K562 (cell line): ENCODE measurements at regions not wholly inside any gene's neighbourhood (a gene's known extent, or its start where the extent isn't known, plus 50 kb on each side); places are given as distances from the start of the nearest gene placed in this dataset.

Source experiments
- ATAC-seq: fragments of 200-7000 bp; cut with Tn5 transposase; 3 replicates; pipeline ENCODE4 v1.9.1; 2020; ENCODE audit warnings: moderate library complexity
- BruUV-seq: library from RNA; stranded (reverse); fragments of 400-500 nt; replicated peaks from 2 replicates; lab custom pipeline; 2021; lab: Mats Ljungman, UMichigan
- CTCF ChIA-PET: fragments of 300-600 bp; formaldehyde crosslinking; extraction: SDS; loops from one replicate; lab custom pipeline; 2021; ENCODE audit warnings: low intra/inter-chr PET ratio; lab: Yijun Ruan, JAX
- POLR2A ChIA-PET: fragments of 300-600, 350-650 bp; sonication (Branson Sonifier 250); formaldehyde crosslinking; extraction: SDS; loops from one replicate; lab custom pipeline; 2021; ENCODE audit warnings: antibody characterized with exemption, inconsistent platforms; lab: Yijun Ruan, JAX
- DNase-seq, 4 experiments: peaks; one replicate each; pipeline versions ENCODE4 v3.0.0 to v3.0.0-alpha.2; 2011 to 2018; ENCODE audit warnings: low spot score in 3 of 4, mixed read lengths in 3 of 4; ENCODE audit errors: extremely low read depth in 1 of 4
- FAIRE-seq: peaks from 2 replicates; lab custom pipeline; 2011; peaks lifted over from hg19 to GRCh38; lab: Jason Lieb, UNC
- H2AFZ ChIP-seq: 2 replicates; pipeline ENCODE4 v1.6.0; 2011; ENCODE audit warnings: low read depth, low read length, control low read depth, inconsistent platforms
- H3K27ac ChIP-seq: fragments of 200-600 bp; 3 replicates; pipeline ENCODE4 v1.8.0; 2011; ENCODE audit warnings: low read depth, mild to moderate bottlenecking, control low read depth, inconsistent platforms, low read length, moderate library complexity, mixed read lengths; ENCODE audit errors: extremely low read depth
- H3K27me3 ChIP-seq, 2 experiments: fragments of 300-600 bp in 1 of 2; 2 replicates in 1 of 2; 3 replicates in 1 of 2; pipeline versions ENCODE4 v1.6.0 to v1.8.0; 2011; ENCODE audit warnings: inconsistent platforms in 2 of 2, low read length in 2 of 2, mild to moderate bottlenecking in 1 of 2, mixed read lengths in 1 of 2, moderate library complexity in 1 of 2; ENCODE audit not compliant: control insufficient read depth in 2 of 2, insufficient read depth in 2 of 2
- H3K36me3 ChIP-seq: fragments of 300-600 bp; 3 replicates; pipeline ENCODE4 v1.8.0; 2011; ENCODE audit warnings: mild to moderate bottlenecking, low read length, inconsistent platforms; ENCODE audit not compliant: control insufficient read depth, insufficient read depth
- H3K4me1 ChIP-seq, 2 experiments: fragments of 200-600 bp in 1 of 2; replicated peaks in 1 of 2; 2 replicates in 1 of 2; 3 replicates in 1 of 2; pipeline versions ENCODE4 v1.5.1 to v1.8.0; 2011; ENCODE audit warnings: inconsistent platforms in 2 of 2, low read length in 2 of 2, mild to moderate bottlenecking in 1 of 2, mixed read lengths in 1 of 2, moderate library complexity in 1 of 2; ENCODE audit not compliant: control insufficient read depth in 2 of 2, insufficient read depth in 2 of 2
- H3K4me2 ChIP-seq: 2 replicates; pipeline ENCODE4 v1.6.1; 2011; ENCODE audit warnings: low read length, control low read depth, inconsistent platforms, mixed read lengths; ENCODE audit not compliant: insufficient read depth
- H3K4me3 ChIP-seq: fragments of 200-600 bp; sonication (generic), shearing (Covaris generic); 2 replicates; pipeline ENCODE4 v1.5.1; 2016; ENCODE audit warnings: control low read depth, inconsistent platforms
- H3K79me2 ChIP-seq: fragments of 200-600 bp; 3 replicates; pipeline ENCODE4 v1.8.0; 2011; ENCODE audit warnings: low read length, inconsistent platforms; ENCODE audit not compliant: control insufficient read depth, insufficient read depth
- H3K9ac ChIP-seq, 2 experiments: 2 replicates each; pipeline versions ENCODE4 v1.6.0 to v1.6.1; 2011; ENCODE audit warnings: low read depth in 2 of 2, low read length in 2 of 2, control low read depth in 1 of 2, inconsistent platforms in 1 of 2, mild to moderate bottlenecking in 1 of 2, mixed read lengths in 1 of 2; ENCODE audit not compliant: insufficient read depth in 1 of 2
- H3K9me1 ChIP-seq: one replicate; pipeline ENCODE4 v1.6.0; 2011; ENCODE audit warnings: inconsistent platforms, mild to moderate bottlenecking, low read length, moderate library complexity; ENCODE audit not compliant: control insufficient read depth, insufficient read depth
- H3K9me3 ChIP-seq: replicated peaks from 2 replicates; pipeline ENCODE4 v1.5.1; 2011; ENCODE audit warnings: low read depth, low read length, inconsistent platforms; ENCODE audit not compliant: control insufficient read depth, insufficient read depth
- H4K20me1 ChIP-seq: replicated peaks from 2 replicates; pipeline ENCODE4 v1.6.1; 2011; ENCODE audit warnings: low read length, inconsistent platforms, mixed read lengths; ENCODE audit not compliant: control insufficient read depth, insufficient read depth
- BMI1 ChIP-seq: fragments of 150-350 bp; IDR thresholded peaks from 2 replicates; pipeline ENCODE4 v1.6.1; 2014; ENCODE audit warnings: low read length
- SMAD2 ChIP-seq: fragments of 150-350 bp; IDR thresholded peaks from 2 replicates; pipeline ENCODE4 v1.6.1; 2014; ENCODE audit warnings: low read depth, mild to moderate bottlenecking, low read length
- SMAD3 ChIP-seq: fragments of 450-650 bp; formaldehyde crosslinking; conservative IDR thresholded peaks from 2 replicates; pipeline ENCODE4 v1.4.0; 2020; ENCODE audit warnings: mild to moderate bottlenecking
- XRCC5 ChIP-seq: fragments of 200-400 bp; formaldehyde crosslinking; IDR thresholded peaks from 2 replicates; pipeline ENCODE4 v1.6.1; 2017; ENCODE audit warnings: low read depth, mild to moderate bottlenecking, low read length
- ZZZ3 ChIP-seq: fragments of 450-650 bp; IDR thresholded peaks from 2 replicates; pipeline ENCODE4 v1.6.1; 2016; ENCODE audit warnings: antibody characterized with exemption, mild to moderate bottlenecking, moderate library complexity
- WGBS: fragments of 100-300 bp; shearing (Covaris generic); methylation state at CpG from one replicate; pipeline ENCODE4 v1.1.6; 2016; ENCODE audit warnings: low coverage, mixed read lengths; ENCODE audit not compliant: insufficient coverage; ENCODE audit errors: missing lambda C conversion rate; 5-methylcytosine and 5-hydroxymethylcytosine counted together
- in situ Hi-C: fragments of 300-500 bp; cut with MboI; formaldehyde crosslinking; loops from 4 replicates; pipeline ENCODE4 v1.15.0; 2018; ENCODE audit warnings: inconsistent platforms, mixed read lengths
- intact Hi-C: fragments of 100-400 bp; cut with micrococcal nuclease; formaldehyde crosslinking; loops from 2 replicates; pipeline ENCODE4 v1.14.2; 2022
- TF ChIP-seq, protein P1 (sequence below): fragments of 250-450 bp; sonication (Bioruptor Pico); IDR thresholded peaks from 2 replicates; pipeline ENCODE4 v1.5.0; 2021; ENCODE audit warnings: mild to moderate bottlenecking, moderate library complexity

GRCh38 chr20:33917831-33918525, 75.7 kb upstream of the RALY start:
- Histone ChIP-seq H3K4me2 (no peak overlapping the region), H3K4me1 (no peaks in the 10 kb centered on the region), H4K20me1 (no peaks in the 10 kb centered on the region), H2AFZ (no peak overlapping the region), H3K9ac (no peak overlapping the region), H3K4me3 (no peak overlapping the region), H3K27ac (no peak overlapping the region), H3K36me3 (no peaks in the 10 kb centered on the region), H3K79me2 (no peaks in the 10 kb centered on the region), H3K27me3 (peaks cover 17 to 36% of the 10 kb centered on the region in 2 experiments), H3K9me3 (no peaks in the 10 kb centered on the region), H3K9me1 (no peaks in the 10 kb centered on the region)
- no TSS peak for BruUV-seq
- TF ChIP-seq SMAD3 (CRISPR knock-in tag) = no peak
- TF ChIP-seq, protein P1, sequence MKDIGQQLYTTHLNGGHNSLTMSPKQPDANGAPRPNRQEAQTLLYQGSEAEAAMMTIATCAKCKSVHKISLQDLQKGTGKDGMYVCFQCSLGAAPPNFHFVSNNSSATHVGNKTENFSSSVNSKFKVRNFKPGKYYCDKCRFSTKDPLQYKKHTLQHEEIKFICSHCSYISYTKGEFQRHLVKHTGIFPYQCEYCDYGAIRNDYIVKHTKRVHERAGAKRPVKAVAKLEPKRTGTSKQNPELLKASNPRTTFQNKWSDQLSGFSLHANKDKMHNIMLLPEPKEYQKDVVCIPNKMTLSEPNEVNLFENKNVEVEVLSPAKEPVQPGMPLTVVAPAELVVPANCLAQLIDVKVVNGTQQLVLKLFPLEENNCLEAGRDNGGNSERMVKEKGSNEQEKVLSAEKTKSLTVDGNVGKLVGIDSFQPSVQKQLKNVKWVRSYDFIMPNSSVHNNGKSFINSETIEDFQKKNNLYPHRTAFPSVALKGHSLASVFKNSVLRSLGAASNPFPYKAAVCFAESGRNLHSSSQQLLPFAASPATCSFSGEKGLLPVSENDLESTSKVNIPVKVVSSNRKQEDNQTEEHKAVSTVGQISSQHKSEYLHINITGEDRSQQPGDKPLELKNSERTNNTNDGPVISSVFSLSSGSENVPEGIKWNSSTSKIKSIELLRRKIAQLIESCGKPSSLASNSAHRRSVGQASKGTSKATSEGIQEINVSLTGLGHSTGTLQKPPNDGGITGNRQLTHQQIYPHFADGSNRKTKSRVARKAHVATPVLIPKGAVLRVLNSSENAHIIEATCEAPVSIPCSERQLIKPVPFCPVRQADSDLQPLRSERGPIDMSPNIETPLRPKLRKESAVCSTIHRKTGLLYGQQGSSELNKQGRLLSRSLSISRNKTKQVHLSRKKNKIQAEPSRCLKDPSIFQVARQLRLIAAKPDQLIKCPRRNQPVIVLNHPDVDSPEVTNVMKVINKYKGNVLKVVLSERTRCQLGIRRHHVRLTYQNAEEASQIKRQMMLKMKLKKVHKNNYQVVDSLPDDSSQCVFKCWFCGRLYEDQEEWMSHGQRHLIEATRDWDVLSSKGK = no peak
- TF ChIP-seq BMI1 = no peak
- no peak for TF ChIP-seq ZZZ3
- TF ChIP-seq XRCC5 = no peak
- no peak for TF ChIP-seq SMAD2
- POLR2A ChIA-PET = no interaction called here
- DNase-seq = no peak
- intact Hi-C loops = no loop called here
- WGBS = 2% methylated on average over 6 of the region's 6 CpGs
- FAIRE-seq = no peak
- ATAC-seq = no peak
- in situ Hi-C loops = no loop called here
- CTCF ChIA-PET = interaction anchor here (0.6 kb wide), 1 partner anchor 655 kb away, joined by 4 read pairs; no protein-coding TSS in a partner anchor
